NCI-H187 treated with DMSO at 0.1 percent for 48 hours (cell line): ENCODE measurements at regions not wholly inside any gene's neighbourhood (a gene's known extent, or its start where the extent isn't known, plus 50 kb on each side); places are given as distances from the start of the nearest gene placed in this dataset.

Source experiments
- DNase-seq: peaks from one replicate; lab custom pipeline; 2025; lab: John Stamatoyannopoulos, UW

DNA sequence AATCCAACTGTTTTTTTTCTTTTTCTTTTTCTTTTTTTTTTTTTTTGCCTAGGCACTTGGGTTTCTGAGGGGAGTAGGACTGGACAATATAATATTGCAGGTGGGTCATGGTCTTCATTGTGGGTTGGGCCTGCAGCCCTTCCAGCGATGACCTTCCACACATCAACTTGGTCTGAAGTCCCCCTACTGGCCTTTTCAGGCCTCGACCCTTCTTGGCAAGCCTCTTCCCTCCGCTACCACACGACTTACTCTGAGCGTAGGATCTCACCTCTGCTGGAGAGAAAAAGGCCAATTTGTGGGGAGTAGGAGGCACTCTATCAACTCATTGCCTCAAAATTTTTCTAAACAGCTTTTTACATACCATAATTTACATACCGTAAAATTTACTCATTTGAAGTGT, 51.1 kb upstream of the GRIK3 start:
- no peak for DNase-seq

GRCh38 chr1:37089750-37090149, 55.4 kb upstream of the GRIK3 start:
- no peak for DNase-seq

- DNase-seq, result no peak
Observed at GRCh38 chr1:37090671-37091070, 56.4 kb upstream of the GRIK3 start.

DNA sequence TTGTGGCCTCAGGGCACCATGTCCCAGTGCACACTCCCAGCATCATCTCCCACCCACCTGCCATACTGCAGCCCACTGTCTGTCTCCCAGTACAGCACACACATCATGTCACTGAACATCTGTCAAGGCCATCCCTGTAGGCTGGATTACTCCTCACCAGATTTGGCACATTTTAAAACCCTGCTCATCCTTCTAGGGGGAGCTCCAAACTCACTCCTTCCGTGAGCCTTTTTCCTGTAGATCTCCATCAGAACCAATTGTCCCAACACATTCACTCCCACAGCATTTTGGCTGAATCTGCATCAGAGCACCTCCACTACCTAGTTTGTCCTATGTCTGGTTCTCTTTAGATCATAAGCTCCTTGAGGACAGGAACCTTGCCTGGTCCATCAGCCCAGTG, 58.6 kb upstream of the GRIK3 start:
- DNase-seq, result no peak

DNA sequence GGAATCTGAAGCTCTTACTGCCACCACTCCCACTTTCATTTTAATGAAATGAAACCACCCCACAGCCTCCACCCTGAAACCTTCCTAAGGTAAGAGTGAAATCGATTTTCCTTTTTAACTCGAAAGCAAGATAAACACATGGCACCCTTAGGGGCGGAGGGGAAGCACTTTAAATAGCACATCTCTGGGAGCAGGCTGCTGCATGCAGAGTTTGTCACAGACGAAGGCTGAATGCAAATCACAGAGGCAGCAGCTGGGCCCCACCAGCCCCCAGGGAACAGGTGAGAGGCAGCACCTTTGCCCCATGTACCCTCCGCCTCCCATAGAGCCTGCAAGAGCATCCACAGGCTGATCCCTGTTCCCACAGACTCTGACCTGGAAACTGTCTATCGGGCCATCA, 60.0 kb upstream of the GRIK3 start:
- DNase-seq, result no peak

DNA sequence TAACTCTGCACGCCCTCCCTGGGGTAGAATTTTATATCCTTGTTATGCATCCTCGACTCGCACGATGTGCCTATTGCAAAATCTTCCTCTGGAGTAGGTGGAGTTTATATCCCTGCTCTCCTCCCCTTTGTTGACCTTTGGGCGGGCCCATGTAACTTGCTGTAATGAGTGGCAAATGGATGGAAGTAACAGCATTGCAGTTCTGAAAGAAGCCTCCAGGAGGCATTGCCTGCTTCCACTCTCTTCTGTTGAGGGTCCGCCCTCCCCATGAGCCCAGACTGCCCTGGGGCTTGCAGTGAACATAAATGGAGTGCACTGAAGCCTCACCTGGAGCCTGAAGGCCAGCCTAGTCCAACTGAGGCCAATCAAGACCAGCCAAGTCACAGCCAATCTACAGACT, 62.2 kb upstream of the GRIK3 start:
- no peak for DNase-seq

GRCh38 chr1:37097731-37098130, 63.4 kb upstream of the GRIK3 start:
- DNase-seq, result no peak

GRCh38 chr1:37098237-37098636, 63.9 kb upstream of the GRIK3 start:
- DNase-seq, result no peak

- no peak for DNase-seq
Observed at GRCh38 chr1:37100310-37100709, 66.0 kb upstream of the GRIK3 start.

GRCh38 chr1:37102656-37103382, 68.5 kb upstream of the GRIK3 start:
- DNase-seq, result no peak

DNA sequence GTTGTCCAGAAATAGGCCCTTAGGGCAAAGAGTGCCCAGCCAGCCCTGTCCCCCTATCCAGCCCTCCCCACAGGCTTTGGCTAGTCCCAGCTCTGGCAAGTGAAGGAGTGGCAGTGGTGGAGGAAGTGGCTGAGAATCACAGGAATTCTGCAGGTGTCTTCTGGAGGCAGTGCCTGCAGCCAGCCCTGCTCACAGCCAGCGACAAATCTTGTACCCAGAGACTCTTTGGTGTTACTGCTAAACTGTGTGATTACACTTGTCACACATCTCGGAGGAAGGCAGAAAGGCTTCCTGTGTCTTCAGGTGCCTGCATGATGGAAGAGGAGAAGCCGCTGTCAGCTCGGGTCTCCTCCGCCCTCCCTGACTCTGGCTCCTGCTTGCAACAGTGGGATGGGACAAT, 71.6 kb upstream of the GRIK3 start:
- DNase-seq, result no peak

DNA sequence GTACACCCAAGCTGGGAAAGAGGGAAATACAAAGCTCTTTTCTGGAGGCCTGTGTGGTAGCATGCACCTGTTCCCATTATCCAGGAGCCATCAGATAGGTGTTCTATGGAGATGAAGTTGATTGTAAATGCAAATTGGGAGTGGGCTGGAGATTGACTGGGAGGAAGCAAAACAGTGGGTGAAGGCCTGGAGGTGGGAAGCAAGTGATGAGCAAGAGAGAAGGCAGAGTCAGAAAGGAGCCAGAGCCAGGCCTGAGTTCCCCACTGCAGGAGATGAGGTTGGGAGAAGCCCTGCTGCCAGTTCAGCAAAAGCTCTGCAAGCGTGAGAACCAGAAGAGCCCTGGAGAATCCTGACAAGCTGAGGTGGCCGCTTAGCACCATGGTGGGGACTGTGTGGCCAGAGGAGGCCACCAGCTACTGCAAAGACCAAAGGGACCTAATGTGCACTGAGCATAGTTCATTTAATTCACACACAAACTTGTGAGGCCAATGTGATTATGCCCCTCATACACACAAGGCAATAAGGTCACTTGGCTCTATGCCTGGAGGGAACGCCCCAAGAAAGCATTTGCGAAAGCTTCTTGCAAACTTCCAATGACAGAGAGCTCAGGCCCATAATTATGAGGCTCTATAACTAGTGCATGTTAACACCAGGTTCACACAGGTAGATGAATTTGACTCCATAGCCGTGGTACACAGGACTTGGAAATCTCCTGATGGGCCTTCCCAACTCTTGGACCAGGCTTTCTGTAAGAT, 73.0 kb upstream of the GRIK3 start:
- DNase-seq, result no peak

GRCh38 chr1:37108596-37109188, 74.4 kb upstream of the GRIK3 start:
- no peak for DNase-seq

- DNase-seq, result no peak
Observed at GRCh38 chr1:37112430-37112829, 78.1 kb upstream of the GRIK3 start.

DNA sequence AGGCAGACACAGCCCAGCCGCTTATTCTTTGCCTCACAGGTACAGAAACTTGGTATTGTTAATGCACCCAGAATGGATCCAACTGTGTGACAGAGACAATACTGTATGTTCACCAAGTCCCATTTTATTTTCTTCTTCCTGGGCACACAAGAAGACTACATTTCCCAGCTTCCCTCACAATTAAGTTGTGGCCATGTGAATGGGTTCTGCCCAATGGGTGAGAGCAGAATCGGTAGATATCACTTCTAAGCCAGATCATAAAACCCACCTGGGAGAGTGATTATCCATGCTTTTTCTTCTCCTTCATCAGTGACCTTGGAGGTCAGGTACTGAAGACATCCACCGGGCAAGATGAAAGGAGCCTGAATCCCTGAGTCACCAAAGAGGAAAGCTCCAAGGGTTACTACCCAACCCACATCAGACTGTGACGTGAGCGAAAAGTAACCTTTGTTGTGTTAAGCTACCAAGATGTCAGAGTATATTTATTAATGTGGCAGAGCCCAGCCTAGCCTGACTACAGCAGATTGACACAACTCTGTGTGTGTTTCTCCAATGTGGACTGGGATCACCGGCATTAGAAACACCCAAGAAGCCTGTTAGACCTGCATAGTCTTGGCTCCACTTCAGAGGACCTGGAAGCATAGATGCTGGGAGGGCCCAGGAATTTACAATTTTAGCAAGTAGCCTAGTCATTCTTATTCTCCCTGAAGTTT, 79.1 kb upstream of the GRIK3 start:
- DNase-seq, result no peak

DNA sequence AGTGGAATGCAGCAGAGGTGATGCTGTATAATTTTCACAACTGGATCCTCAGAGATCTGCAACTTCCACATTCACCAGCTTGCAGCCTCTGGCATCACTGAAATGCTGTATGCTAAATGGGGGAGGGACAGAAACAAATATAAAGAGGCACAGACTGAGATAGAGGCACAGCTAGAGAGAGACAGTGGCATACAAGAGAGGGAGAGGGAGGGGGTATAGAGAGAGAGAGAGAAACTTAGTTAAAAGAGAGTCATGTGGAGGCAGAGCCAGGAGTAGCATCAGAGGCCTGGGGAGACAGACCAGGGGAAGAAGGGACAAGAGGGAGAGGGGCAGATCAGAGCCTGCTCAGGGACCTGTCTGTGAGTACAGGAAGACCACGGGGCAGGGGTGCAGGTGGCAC, 84.5 kb upstream of the GRIK3 start:
- DNase-seq, result no peak

- no peak for DNase-seq
Observed at GRCh38 chr1:37120279-37120678, 86.0 kb upstream of the GRIK3 start.

- no peak for DNase-seq
Observed at GRCh38 chr1:37123276-37124115, 89.2 kb upstream of the GRIK3 start.

DNA sequence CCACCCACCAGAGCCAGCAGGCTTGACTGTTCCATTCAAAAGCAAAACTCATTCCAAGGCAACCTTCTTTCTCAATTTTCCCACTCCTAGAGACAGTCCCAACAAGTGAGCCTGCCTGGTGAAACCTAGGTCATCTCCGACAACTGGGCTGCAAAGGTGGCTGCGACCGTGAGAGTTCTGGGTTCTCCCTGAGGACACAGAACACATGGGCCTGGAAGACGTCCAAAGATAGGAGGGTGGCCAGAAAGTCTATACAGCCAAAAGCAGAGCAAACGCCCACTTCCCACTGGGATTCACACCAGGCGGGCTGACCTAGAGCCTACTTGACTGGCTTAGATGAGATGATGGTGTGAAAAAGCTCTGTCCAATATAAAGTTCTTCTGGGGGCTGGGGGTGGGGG, 90.2 kb upstream of the GRIK3 start:
- no peak for DNase-seq

GRCh38 chr1:37125295-37125694, 91.0 kb upstream of the GRIK3 start:
- DNase-seq, result no peak

DNA sequence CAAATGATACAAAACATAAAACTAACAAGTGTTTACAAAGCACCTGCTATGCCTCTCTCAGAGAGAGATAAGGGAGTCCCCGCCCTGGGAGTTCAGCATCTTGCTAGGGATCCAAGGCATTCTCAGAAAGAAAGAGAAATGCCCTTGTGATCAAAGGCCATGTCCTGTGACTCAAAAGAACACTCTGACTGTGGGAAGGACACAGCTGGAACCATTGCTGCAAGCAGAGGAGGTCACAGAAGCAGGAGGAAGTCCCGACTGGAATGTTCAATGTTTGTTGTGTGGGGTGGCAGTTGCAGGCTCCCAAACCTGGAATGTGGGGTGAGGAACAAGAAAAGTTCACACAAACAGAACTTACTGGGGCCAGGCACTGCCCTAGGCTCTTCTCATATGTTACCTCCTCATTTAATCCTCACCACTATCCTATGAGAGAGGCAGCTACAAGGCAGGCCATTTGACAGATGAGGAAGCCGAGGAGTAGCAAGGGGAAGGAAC, 93.0 kb upstream of the GRIK3 start:
- no peak for DNase-seq

- no peak for DNase-seq
Observed at GRCh38 chr1:37128091-37128490, 93.8 kb upstream of the GRIK3 start.
